Activated CD4-positive, alpha-beta T cell treated with anti-CD3 and anti-CD28 coated beads, Interleukin-2, amount 50 U/mL, for 1 hour (primary cell): ENCODE measurements at regions not wholly inside any gene's neighbourhood (a gene's known extent, or its start where the extent isn't known, plus 50 kb on each side); places are given as distances from the start of the nearest gene placed in this dataset.

Source experiments
- DNase-seq: peaks from one replicate; pipeline ENCODE4 v3.0.0-alpha.2; 2020

- DNase-seq: no peak
Measured at GRCh38 chr2:62447411-62447810, 58.6 kb downstream of the TMEM17 start.

DNA sequence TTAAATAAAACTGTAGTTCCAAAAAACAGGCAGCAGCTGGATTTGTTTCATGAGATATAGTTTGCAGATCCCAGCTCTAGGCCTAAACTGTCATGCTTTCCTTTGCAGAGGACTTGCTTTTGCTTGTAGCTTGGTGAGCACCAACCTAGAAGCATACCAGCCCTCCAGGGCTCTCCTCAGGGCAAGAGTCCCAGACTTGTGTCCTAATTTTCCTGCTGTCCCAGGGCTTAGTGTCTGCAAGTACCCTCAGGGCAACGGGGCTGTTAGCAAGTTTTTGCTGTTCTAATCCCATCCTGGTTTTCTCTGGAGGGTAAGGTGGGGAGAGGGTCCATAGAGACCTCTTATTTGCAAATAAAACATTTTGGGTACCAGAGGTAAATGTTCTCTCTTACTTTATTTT is 59.5 kb downstream of the TMEM17 start:
- no peak for DNase-seq

DNA sequence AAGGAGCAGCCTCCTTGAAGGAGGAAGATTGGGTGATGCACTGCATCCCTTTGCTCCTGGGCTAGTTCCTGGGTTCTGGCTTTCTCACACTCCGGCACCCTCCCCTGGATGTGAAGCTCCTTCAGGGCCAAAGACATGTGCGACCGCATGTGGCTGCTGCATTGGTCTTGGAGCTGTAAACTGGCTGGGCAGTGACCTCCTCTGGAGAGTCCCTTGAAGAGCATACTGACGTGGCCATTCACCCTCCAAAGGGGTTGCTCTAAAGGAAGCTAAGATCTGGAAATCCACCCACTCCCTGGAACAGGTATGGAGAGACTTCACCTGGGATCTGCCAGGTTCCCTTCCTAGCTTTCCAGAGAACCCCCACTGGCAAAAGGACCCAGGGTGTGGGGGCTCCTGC is 62.1 kb downstream of the TMEM17 start:
- no peak for DNase-seq

- no peak for DNase-seq
Measured at GRCh38 chr2:62443471-62443870, 62.5 kb downstream of the TMEM17 start.

- no peak for DNase-seq
Measured at GRCh38 chr2:62441824-62442223, 64.2 kb downstream of the TMEM17 start.

DNA sequence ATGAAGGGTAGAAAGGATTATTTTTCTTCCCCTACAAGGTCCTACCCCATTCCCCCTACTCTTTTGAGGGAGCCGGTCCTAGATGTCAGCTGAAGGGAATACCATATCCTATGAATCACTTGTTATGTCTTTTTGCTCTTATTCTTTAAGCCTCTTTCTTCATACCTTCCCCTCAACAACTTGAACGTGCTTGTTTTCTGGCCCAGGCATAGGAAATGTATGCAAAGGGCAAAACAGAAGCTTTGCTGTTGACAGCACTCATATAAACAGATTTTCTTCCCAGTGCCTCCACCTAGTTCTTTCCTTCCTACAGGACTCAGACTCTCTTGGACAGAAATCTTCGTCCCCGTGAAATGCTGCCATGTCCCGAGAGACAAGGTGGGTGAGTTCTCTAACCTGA is 64.6 kb downstream of the TMEM17 start:
- no peak for DNase-seq

- DNase-seq: no peak
Measured at GRCh38 chr2:62440281-62440946, 65.6 kb downstream of the TMEM17 start.

DNA sequence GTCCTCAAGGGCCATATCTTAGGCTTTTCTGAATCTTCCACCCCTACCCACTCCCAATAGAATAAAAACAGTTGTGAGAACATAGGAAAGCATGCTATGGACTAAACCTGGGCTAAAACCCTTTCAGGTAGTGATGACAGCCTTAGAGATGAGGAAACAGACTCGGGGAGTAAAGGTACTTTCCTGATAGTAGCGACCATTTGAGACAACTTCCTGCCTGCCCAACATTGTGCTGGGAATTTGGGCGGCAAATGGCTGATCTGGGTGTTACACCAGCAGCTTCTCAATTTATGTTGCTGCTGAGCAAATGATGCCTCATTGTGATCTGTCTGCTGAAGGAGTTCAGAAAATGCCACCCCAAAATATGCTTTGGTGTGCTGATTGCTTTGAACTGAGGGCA is 66.6 kb downstream of the TMEM17 start:
- no peak for DNase-seq

DNA sequence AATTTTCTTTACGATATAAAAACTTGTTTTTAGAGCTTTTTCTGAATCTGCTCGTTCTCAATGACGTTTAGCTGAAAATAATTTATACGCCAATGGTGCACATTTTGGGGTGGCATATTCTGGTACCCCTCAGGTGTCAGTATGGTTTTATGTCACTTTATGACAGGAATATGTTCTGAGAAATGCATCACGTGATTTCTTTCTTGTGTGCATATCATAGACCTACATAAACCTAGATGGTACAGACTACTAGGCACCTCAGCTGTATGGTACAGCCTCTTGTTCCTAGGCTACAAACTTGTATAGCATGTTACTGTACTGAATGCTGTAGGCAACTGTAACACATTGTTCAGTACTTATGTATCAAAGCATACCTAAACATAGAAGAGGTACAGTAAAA is 68.2 kb downstream of the TMEM17 start:
- no peak for DNase-seq

GRCh38 chr2:62435720-62436119 is 70.3 kb downstream of the TMEM17 start:
- DNase-seq: no peak

GRCh38 chr2:62432407-62432806 is 73.6 kb downstream of the TMEM17 start:
- no peak for DNase-seq

GRCh38 chr2:62431512-62431911 is 74.5 kb downstream of the TMEM17 start:
- DNase-seq: no peak

GRCh38 chr2:62430146-62430545 is 75.8 kb downstream of the TMEM17 start:
- DNase-seq: no peak

- no peak for DNase-seq
Measured at GRCh38 chr2:62427146-62427545, 78.8 kb downstream of the TMEM17 start.

- DNase-seq: no peak
Measured at GRCh38 chr2:62426154-62426912, 79.7 kb downstream of the TMEM17 start.

DNA sequence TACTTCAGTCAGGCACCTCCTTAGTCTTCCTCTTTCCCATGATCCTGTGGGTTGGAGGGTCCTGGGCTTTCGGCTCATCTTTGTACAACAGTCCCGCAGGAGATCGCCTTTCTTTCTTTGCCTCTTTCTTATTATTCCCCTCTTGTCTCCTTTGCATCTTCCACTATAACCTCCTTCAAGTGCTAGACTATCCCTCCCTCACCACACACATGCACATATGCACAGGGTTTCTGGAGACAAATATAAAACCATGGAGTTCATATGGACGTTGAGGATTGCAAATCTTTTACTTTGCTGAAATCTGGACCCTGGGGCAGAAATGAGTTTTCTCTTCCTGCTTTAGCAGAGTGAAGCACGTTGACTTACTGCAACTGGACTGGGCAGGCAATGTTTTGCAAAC is 80.3 kb downstream of the TMEM17 start:
- DNase-seq: no peak

DNA sequence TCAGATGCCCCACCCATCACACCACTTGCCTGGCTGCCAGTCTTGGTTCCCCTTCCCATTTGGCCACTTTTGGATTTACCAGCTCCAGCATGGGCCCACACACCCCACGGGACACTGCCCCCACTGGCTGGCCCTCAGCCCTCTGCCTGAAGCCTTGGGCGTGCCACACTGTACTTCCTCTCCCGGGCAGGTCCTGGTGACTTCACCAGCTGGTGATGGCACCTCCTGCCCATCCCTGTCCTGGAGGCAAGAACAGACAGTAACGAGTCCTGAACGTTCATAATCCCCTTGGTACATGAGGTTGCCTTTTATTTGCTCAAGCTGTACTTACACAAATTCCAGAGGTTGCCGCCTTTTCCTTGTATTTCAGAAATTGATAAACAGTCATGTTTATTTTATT is 81.1 kb downstream of the TMEM17 start:
- DNase-seq: no peak

GRCh38 chr2:62423883-62424458 is 82.0 kb downstream of the TMEM17 start:
- no peak for DNase-seq

DNA sequence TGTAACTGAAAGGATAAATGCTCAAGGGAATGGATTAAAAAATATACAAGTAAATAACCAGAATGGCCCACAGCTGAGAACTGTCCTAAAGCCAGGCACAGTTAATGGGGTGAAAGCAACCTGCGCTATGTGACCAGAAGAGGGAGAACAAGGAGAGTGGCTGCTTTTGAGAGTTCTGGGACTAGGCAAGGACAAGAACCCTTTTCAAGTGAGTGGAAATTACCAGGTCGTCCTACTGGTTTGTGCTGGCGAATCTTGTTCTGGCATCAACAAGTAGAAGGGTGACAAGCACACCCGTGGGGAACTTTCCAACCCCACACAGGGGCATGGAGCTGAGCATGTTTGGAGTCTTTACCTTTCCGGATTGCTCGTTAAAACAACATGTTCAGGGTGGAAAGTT is 82.8 kb downstream of the TMEM17 start:
- no peak for DNase-seq

GRCh38 chr2:62415518-62415917 is 90.5 kb downstream of the TMEM17 start:
- no peak for DNase-seq

DNA sequence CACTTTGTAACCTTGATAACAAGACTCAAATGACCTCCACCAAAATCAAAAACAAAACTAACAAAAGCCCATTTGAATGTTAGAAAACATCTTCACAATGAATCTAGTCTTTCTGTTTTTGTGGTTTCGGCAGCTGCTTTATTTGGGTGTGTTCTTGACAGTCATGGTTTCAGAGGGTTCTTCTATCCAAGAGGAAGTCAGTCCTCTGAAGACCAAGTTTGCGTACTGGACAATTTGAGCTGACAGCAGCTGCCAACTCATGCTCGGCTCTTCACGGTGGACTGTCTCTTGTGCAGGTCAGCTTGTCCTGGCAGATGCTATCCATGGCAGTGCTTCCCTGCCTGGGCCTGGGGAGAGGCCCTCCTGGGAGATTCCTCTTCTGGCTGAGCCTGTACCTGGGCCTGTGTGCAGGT is 91.0 kb downstream of the TMEM17 start:
- no peak for DNase-seq

- no peak for DNase-seq
Measured at GRCh38 chr2:62413116-62413663, 92.8 kb downstream of the TMEM17 start.

- DNase-seq: no peak
Measured at GRCh38 chr2:62412347-62412742, 93.7 kb downstream of the TMEM17 start.

GRCh38 chr2:62410926-62411456 is 95.0 kb downstream of the TMEM17 start:
- no peak for DNase-seq
